Nephron (organoid): ENCODE measurements at regions not wholly inside any gene's neighbourhood (a gene's known extent, or its start where the extent isn't known, plus 50 kb on each side); places are given as distances from the start of the nearest gene placed in this dataset.

ENCODE experiments used
- H3K27ac Mint-ChIP-seq, 3 experiments: 2 replicates each; pipeline ENCODE4 v1.8.0; 2020; ENCODE audit warnings: mixed read lengths in 3 of 3, mild to moderate bottlenecking in 2 of 3, moderate library complexity in 1 of 3
- H3K27me3 Mint-ChIP-seq: 2 replicates; pipeline ENCODE4 v1.8.0; 2021; ENCODE audit warnings: low read depth, mild to moderate bottlenecking, moderate library complexity, mixed read lengths
- H3K36me3 Mint-ChIP-seq: 2 replicates; pipeline ENCODE4 v1.8.0; 2020; ENCODE audit warnings: low read depth, mixed read lengths
- H3K4me1 Mint-ChIP-seq: 2 replicates; pipeline ENCODE4 v1.8.0; 2020; ENCODE audit warnings: mixed read lengths
- H3K4me3 Mint-ChIP-seq, 3 experiments: 2 replicates each; pipeline ENCODE4 v1.8.0; 2020; ENCODE audit warnings: mild to moderate bottlenecking in 3 of 3, mixed read lengths in 3 of 3, moderate library complexity in 2 of 3
- H3K9me3 Mint-ChIP-seq: 2 replicates; pipeline ENCODE4 v1.8.0; 2020; ENCODE audit warnings: mixed read lengths
- CTCF ChIP-seq, 3 experiments: fragments of 200-600 bp; sonication (generic); IDR thresholded peaks; one replicate each; pipeline ENCODE4 v1.5.0; 2021; ENCODE audit warnings: antibody characterized with exemption in 3 of 3; ENCODE audit not compliant: unreplicated experiment in 3 of 3

- Mint-ChIP-seq H3K9me3 (no peaks in the 10 kb centered on the region), H3K4me3 (no peak overlapping the region), H3K27ac (peak overlapping the region; percentile 31 to 61 (median 48)), H3K27me3 (peaks cover 5% of the 10 kb centered on the region), H3K4me1 (peaks cover 27% of the 10 kb centered on the region), H3K36me3 (no peaks in the 10 kb centered on the region)
- no peak for TF ChIP-seq CTCF (IDR thresholded peaks at IDR 0.05; ENCODE audit: unreplicated experiment in 3 of 3)
Observed at GRCh38 chr12:75892731-75893408, 138.7 kb downstream of the PHLDA1 start.

- Mint-ChIP-seq H3K4me3 (no peak overlapping the region), H3K36me3 (no peaks in the 10 kb centered on the region), H3K9me3 (no peaks in the 10 kb centered on the region), H3K27me3 (peaks cover 5% of the 10 kb centered on the region), H3K27ac (peak overlapping the region in 2 of 3 experiments; percentile 4 to 8), H3K4me1 (peaks cover 27% of the 10 kb centered on the region)
- TF ChIP-seq CTCF (IDR thresholded peaks at IDR 0.05; ENCODE audit: unreplicated experiment in 3 of 3): no peak
Observed at GRCh38 chr12:75891072-75891471, 140.5 kb downstream of the PHLDA1 start.

GRCh38 chr12:75890660-75891059 is 140.9 kb downstream of the PHLDA1 start:
- no peak for TF ChIP-seq CTCF (IDR thresholded peaks at IDR 0.05; ENCODE audit: unreplicated experiment in 3 of 3)
- H3K27me3 Mint-ChIP-seq: peaks cover 5% of the 10 kb centered on the region

GRCh38 chr12:75890141-75890540 is 141.4 kb downstream of the PHLDA1 start:
- Mint-ChIP-seq H3K4me1 (peaks cover 27% of the 10 kb centered on the region), H3K9me3 (no peaks in the 10 kb centered on the region), H3K27me3 (peaks cover 5% of the 10 kb centered on the region), H3K27ac (peak overlapping the region in 1 of 3 experiments; percentile 4), H3K4me3 (no peak overlapping the region), H3K36me3 (no peaks in the 10 kb centered on the region)
- no peak for TF ChIP-seq CTCF (IDR thresholded peaks at IDR 0.05; ENCODE audit: unreplicated experiment in 3 of 3)

More at GRCh38 chr12:75890660-75891059, 140.9 kb downstream of the PHLDA1 start:
- Mint-ChIP-seq H3K4me1 (peaks cover 27% of the 10 kb centered on the region), H3K4me3 (no peak overlapping the region), H3K36me3 (no peaks in the 10 kb centered on the region), H3K27ac (peak overlapping the region in 1 of 3 experiments; percentile 4), H3K9me3 (no peaks in the 10 kb centered on the region)

GRCh38 chr12:75888874-75889613 is 142.5 kb downstream of the PHLDA1 start:
- no peaks in the 10 kb centered on the region for H3K36me3 Mint-ChIP-seq
- no peak for TF ChIP-seq CTCF (IDR thresholded peaks at IDR 0.05; ENCODE audit: unreplicated experiment in 3 of 3)
- H3K9me3 Mint-ChIP-seq: no peaks in the 10 kb centered on the region
- H3K4me3 Mint-ChIP-seq: peak overlapping the region in 1 of 3 experiments; percentile 7
- H3K27me3 Mint-ChIP-seq: peaks cover 5% of the 10 kb centered on the region
- peak overlapping the region; percentile 12 to 27 (median 20) for H3K27ac Mint-ChIP-seq
- H3K4me1 Mint-ChIP-seq: peaks cover 27% of the 10 kb centered on the region
